CD14-positive monocyte (primary cell): ENCODE measurements at regions not wholly inside any gene's neighbourhood (a gene's known extent, or its start where the extent isn't known, plus 50 kb on each side); places are given as distances from the start of the nearest gene placed in this dataset.
"Not testable (repeated sequence)": the region's sequence is repeated elsewhere in the genome, so short reads cannot be mapped to it uniquely, and the experiment has no call there.

Experiments
- DNase-seq, 3 donors: peaks; one replicate each; pipeline ENCODE4 v3.0.0-alpha.2; 2011 to 2022
- H2AFZ ChIP-seq: 2 replicates; pipeline ENCODE4 v1.6.0; 2012; ENCODE audit warnings: mild to moderate bottlenecking, low read depth, low read length, inconsistent platforms; ENCODE audit not compliant: insufficient read depth, poor library complexity, severe bottlenecking
- H3K27ac ChIP-seq, 2 donors: 1 replicate in 1 of 2; 2 replicates in 1 of 2; pipeline ENCODE4 v1.5.1; 2012 to 2013; ENCODE audit warnings: low read length in 2 of 2, control low read depth in 1 of 2, inconsistent platforms in 1 of 2, low read depth in 1 of 2, mild to moderate bottlenecking in 1 of 2
- H3K27me3 ChIP-seq, 2 donors: one replicate each; pipeline versions ENCODE4 v1.6.0 to v1.6.1; 2011 to 2013; ENCODE audit warnings: low read length in 2 of 2; ENCODE audit not compliant: control insufficient read depth in 2 of 2, insufficient read depth in 2 of 2
- H3K36me3 ChIP-seq, 2 donors: replicated peaks in 1 of 2; 1 replicate in 1 of 2; 2 replicates in 1 of 2; pipeline versions ENCODE4 v1.5.1 to v1.6.1; 2012 to 2013; ENCODE audit warnings: low read length in 2 of 2, control low read depth in 1 of 2, inconsistent platforms in 1 of 2, mild to moderate bottlenecking in 1 of 2; ENCODE audit not compliant: insufficient read depth in 2 of 2, control insufficient read depth in 1 of 2
- H3K4me1 ChIP-seq, 2 donors: 1 replicate in 1 of 2; 2 replicates in 1 of 2; pipeline versions ENCODE4 v1.5.1 to v1.6.1; 2012 to 2013; ENCODE audit warnings: low read length in 2 of 2, control low read depth in 1 of 2, inconsistent platforms in 1 of 2, mild to moderate bottlenecking in 1 of 2, moderate library complexity in 1 of 2; ENCODE audit not compliant: insufficient read depth in 2 of 2, control insufficient read depth in 1 of 2
- H3K4me2 ChIP-seq: replicated peaks from 2 replicates; pipeline ENCODE3; 2012; ENCODE audit warnings: low read length, moderate library complexity, mild to moderate bottlenecking; ENCODE audit not compliant: poor library complexity, severe bottlenecking; ENCODE audit errors: extremely low read depth
- H3K4me3 ChIP-seq, 3 experiments: fragments of 200-600 bp in 1 of 3; sonication (generic) in 1 of 3; replicated peaks in 1 of 3; 1 replicate in 2 of 3; 2 replicates in 1 of 3; pipeline ENCODE4 v1.5.1; 2011 to 2013; ENCODE audit warnings: low read length in 3 of 3, mild to moderate bottlenecking in 3 of 3, control low read depth in 2 of 3, low read depth in 2 of 3, inconsistent platforms in 1 of 3, moderate library complexity in 1 of 3
- H3K79me2 ChIP-seq: 2 replicates; pipeline ENCODE4 v1.6.0; 2012; ENCODE audit warnings: mild to moderate bottlenecking, control low read depth, inconsistent platforms, low read length, moderate library complexity; ENCODE audit not compliant: insufficient read depth
- H3K9ac ChIP-seq: 2 replicates; pipeline ENCODE4 v1.6.0; 2017; ENCODE audit warnings: low read length, mild to moderate bottlenecking; ENCODE audit not compliant: insufficient read depth, poor library complexity, severe bottlenecking
- H3K9me3 ChIP-seq, 2 donors: replicated peaks in 1 of 2; 1 replicate in 1 of 2; 2 replicates in 1 of 2; pipeline versions ENCODE4 v1.5.1 to v1.6.1; 2012 to 2013; ENCODE audit warnings: low read length in 2 of 2, control low read depth in 1 of 2; ENCODE audit not compliant: control insufficient read depth in 1 of 2, insufficient read depth in 1 of 2
- H4K20me1 ChIP-seq: 2 replicates; pipeline ENCODE4 v1.6.0; 2012; ENCODE audit warnings: mild to moderate bottlenecking, low read length, control low read depth, moderate library complexity; ENCODE audit not compliant: insufficient read depth
- H3K27ac Mint-ChIP-seq, 7 donors: one replicate each; pipeline ENCODE4 v1.8.0; 2020; ENCODE audit warnings: mild to moderate bottlenecking in 7 of 7, mixed read lengths in 7 of 7, moderate library complexity in 6 of 7, inconsistent platforms in 2 of 7
- H3K27me3 Mint-ChIP-seq, 3 donors: one replicate each; pipeline ENCODE4 v1.8.0; 2021 to 2022; ENCODE audit warnings: low read depth in 3 of 3, mild to moderate bottlenecking in 3 of 3, mixed read lengths in 3 of 3, moderate library complexity in 3 of 3, inconsistent platforms in 1 of 3
- H3K36me3 Mint-ChIP-seq, 2 donors: one replicate each; pipeline ENCODE4 v1.8.0; 2020; ENCODE audit warnings: mixed read lengths in 2 of 2, inconsistent platforms in 1 of 2, mild to moderate bottlenecking in 1 of 2
- H3K4me1 Mint-ChIP-seq: one replicate; pipeline ENCODE4 v1.8.0; 2020; ENCODE audit warnings: mild to moderate bottlenecking, mixed read lengths
- H3K4me3 Mint-ChIP-seq, 2 donors: one replicate each; pipeline ENCODE4 v1.8.0; 2020; ENCODE audit warnings: mild to moderate bottlenecking in 2 of 2, mixed read lengths in 2 of 2, moderate library complexity in 1 of 2
- H3K9me3 Mint-ChIP-seq, 7 donors: one replicate each; pipeline ENCODE4 v1.8.0; 2020 to 2022; ENCODE audit warnings: mixed read lengths in 7 of 7, mild to moderate bottlenecking in 6 of 7, moderate library complexity in 6 of 7, inconsistent platforms in 2 of 7
- CTCF ChIP-seq: fragments of 200-600 bp; IDR thresholded peaks from one replicate; pipeline ENCODE4 v1.8.0; 2022; ENCODE audit warnings: antibody characterized with exemption, mild to moderate bottlenecking
- WGBS: methylation state at CpG from one replicate; pipeline ENCODE4 v1.1.5; 2013; ENCODE audit warnings: missing lambda C conversion rate; ENCODE audit not compliant: insufficient coverage; 5-methylcytosine and 5-hydroxymethylcytosine counted together
- intact Hi-C, 2 donors: fragments of 100-400 bp; cut with micrococcal nuclease; formaldehyde crosslinking; loops; one replicate each; pipeline versions ENCODE4 v1.15.0 to v1.15.1; 2023

GRCh38 chr11:109522116-109522755, 100.2 kb downstream of the C11orf87 start:
- no peaks in the 10 kb centered on the region for H3K9me3 ChIP-seq
- no peak overlapping the region for H3K27ac Mint-ChIP-seq
- no peaks in the 10 kb centered on the region for H3K79me2 ChIP-seq
- H3K27me3 Mint-ChIP-seq: peaks cover 0 to 2% (median 1%) of the 10 kb centered on the region in 3 donors
- WGBS: 100% methylated on average over 1 of the region's 2 CpGs
- no peaks in the 10 kb centered on the region for H3K36me3 Mint-ChIP-seq
- no peak overlapping the region for H3K27ac ChIP-seq
- H2AFZ ChIP-seq: no peak overlapping the region
- no peaks in the 10 kb centered on the region for H3K4me1 Mint-ChIP-seq
- H3K4me3 Mint-ChIP-seq: no peak overlapping the region
- intact Hi-C loops: no loop called here
- H3K9ac ChIP-seq: no peak overlapping the region
- H3K4me1 ChIP-seq: no peaks in the 10 kb centered on the region
- DNase-seq: no peak
- no peaks in the 10 kb centered on the region for H3K36me3 ChIP-seq
- TF ChIP-seq CTCF: no peak
- peaks cover 3 to 11% (median 6%) of the 10 kb centered on the region in 7 donors for H3K9me3 Mint-ChIP-seq
- no peaks in the 10 kb centered on the region for H4K20me1 ChIP-seq
- H3K4me2 ChIP-seq: no peak overlapping the region
- no peaks in the 10 kb centered on the region for H3K27me3 ChIP-seq
- H3K4me3 ChIP-seq: no peak overlapping the region

- H3K4me1 ChIP-seq, H3K27me3 ChIP-seq, H3K79me2 ChIP-seq, H3K4me3 ChIP-seq, H4K20me1 ChIP-seq, H3K27me3 Mint-ChIP-seq, H3K27ac ChIP-seq, H3K9ac ChIP-seq, H3K4me3 Mint-ChIP-seq, H2AFZ ChIP-seq, intact Hi-C loops, H3K36me3 Mint-ChIP-seq, H3K27ac Mint-ChIP-seq, DNase-seq, H3K9me3 ChIP-seq, H3K36me3 ChIP-seq, H3K4me2 ChIP-seq, H3K4me1 Mint-ChIP-seq: not testable (repeated sequence)
- peaks cover 3 to 11% (median 6%) of the 10 kb centered on the region in 7 donors for H3K9me3 Mint-ChIP-seq
- WGBS: 100% methylated on average over 3 of the region's 7 CpGs
Observed at GRCh38 chr11:109525636-109526035, 103.6 kb downstream of the C11orf87 start.
